Progenitor cell of endocrine pancreas (in vitro differentiated cells): ENCODE measurements at regions not wholly inside any gene's neighbourhood (a gene's known extent, or its start where the extent isn't known, plus 50 kb on each side); places are given as distances from the start of the nearest gene placed in this dataset.

Source experiments
- DNase-seq: peaks from one replicate; pipeline ENCODE4 v3.0.0; 2021; ENCODE audit warnings: low spot score; ENCODE audit not compliant: unreplicated experiment
- H3K27ac Mint-ChIP-seq: 2 replicates; pipeline ENCODE4 v1.8.0; 2021; ENCODE audit warnings: mild to moderate bottlenecking, moderate library complexity, mixed read lengths
- H3K27me3 Mint-ChIP-seq: 2 replicates; pipeline ENCODE4 v1.8.0; 2021; ENCODE audit warnings: mixed read lengths
- H3K36me3 Mint-ChIP-seq: 2 replicates; pipeline ENCODE4 v1.8.0; 2022; ENCODE audit warnings: mixed read lengths; ENCODE audit not compliant: insufficient read depth
- H3K4me1 Mint-ChIP-seq: 2 replicates; pipeline ENCODE4 v1.8.0; 2021; ENCODE audit warnings: low read depth, mixed read lengths
- H3K4me3 Mint-ChIP-seq: 2 replicates; pipeline ENCODE4 v1.8.0; 2021; ENCODE audit warnings: low read depth, mild to moderate bottlenecking, moderate library complexity, mixed read lengths
- H3K9me3 Mint-ChIP-seq: 2 replicates; pipeline ENCODE4 v1.8.0; 2021; ENCODE audit warnings: low read depth, mixed read lengths
- TF ChIP-seq, protein P1 (sequence below): fragments of 200-600 bp; sonication (generic); IDR thresholded peaks from one replicate; pipeline ENCODE4 v1.5.0; 2021; ENCODE audit warnings: antibody characterized with exemption, mild to moderate bottlenecking; ENCODE audit not compliant: unreplicated experiment

- Mint-ChIP-seq H3K4me3 (no peak overlapping the region), H3K27ac (no peak overlapping the region), H3K27me3 (no peaks in the 10 kb centered on the region), H3K4me1 (no peaks in the 10 kb centered on the region), H3K9me3 (no peaks in the 10 kb centered on the region), H3K36me3 (no peaks in the 10 kb centered on the region)
- TF ChIP-seq, protein P1, sequence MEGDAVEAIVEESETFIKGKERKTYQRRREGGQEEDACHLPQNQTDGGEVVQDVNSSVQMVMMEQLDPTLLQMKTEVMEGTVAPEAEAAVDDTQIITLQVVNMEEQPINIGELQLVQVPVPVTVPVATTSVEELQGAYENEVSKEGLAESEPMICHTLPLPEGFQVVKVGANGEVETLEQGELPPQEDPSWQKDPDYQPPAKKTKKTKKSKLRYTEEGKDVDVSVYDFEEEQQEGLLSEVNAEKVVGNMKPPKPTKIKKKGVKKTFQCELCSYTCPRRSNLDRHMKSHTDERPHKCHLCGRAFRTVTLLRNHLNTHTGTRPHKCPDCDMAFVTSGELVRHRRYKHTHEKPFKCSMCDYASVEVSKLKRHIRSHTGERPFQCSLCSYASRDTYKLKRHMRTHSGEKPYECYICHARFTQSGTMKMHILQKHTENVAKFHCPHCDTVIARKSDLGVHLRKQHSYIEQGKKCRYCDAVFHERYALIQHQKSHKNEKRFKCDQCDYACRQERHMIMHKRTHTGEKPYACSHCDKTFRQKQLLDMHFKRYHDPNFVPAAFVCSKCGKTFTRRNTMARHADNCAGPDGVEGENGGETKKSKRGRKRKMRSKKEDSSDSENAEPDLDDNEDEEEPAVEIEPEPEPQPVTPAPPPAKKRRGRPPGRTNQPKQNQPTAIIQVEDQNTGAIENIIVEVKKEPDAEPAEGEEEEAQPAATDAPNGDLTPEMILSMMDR, result no peak
- DNase-seq, result no peak
Observed at GRCh38 chr5:57382655-57383054, 100.0 kb downstream of the ACTBL2 start.

GRCh38 chr5:57370376-57370775 is 112.2 kb downstream of the ACTBL2 start:
- peaks cover 3% of the 10 kb centered on the region for H3K27me3 Mint-ChIP-seq
- no peak overlapping the region for H3K27ac Mint-ChIP-seq
- DNase-seq, result no peak
- TF ChIP-seq, protein P1, result no peak
- no peak overlapping the region for H3K4me3 Mint-ChIP-seq
- no peaks in the 10 kb centered on the region for H3K4me1 Mint-ChIP-seq
- peaks cover 6% of the 10 kb centered on the region for H3K9me3 Mint-ChIP-seq
- no peaks in the 10 kb centered on the region for H3K36me3 Mint-ChIP-seq

DNA sequence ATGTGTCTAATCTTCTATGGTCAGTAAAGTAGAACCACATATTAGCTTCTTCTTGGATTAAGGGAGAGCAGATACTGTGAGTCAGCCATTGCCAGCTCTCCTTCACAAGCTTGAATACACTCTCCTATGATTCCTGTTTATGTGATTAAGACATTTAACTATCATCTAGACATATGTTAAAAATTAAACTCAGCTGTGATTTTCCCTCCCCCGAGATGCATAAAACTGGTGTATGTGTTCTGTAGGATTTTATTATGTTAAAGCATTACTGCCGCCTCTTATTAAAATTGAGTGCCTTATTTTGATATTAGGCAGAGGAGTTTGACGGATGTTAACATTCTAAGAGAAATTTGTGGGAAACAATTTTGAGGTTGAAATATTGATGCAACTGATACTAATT is 114.6 kb downstream of the ACTBL2 start:
- TF ChIP-seq, protein P1, result no peak
- H3K36me3 Mint-ChIP-seq, result no peaks in the 10 kb centered on the region
- H3K4me1 Mint-ChIP-seq, result peaks cover 2% of the 10 kb centered on the region
- peaks cover 6% of the 10 kb centered on the region for H3K9me3 Mint-ChIP-seq
- H3K27me3 Mint-ChIP-seq, result peaks cover 3% of the 10 kb centered on the region
- H3K27ac Mint-ChIP-seq, result no peak overlapping the region
- no peak for DNase-seq
- H3K4me3 Mint-ChIP-seq, result no peak overlapping the region

- Mint-ChIP-seq H3K36me3 (no peaks in the 10 kb centered on the region), H3K27ac (no peak overlapping the region), H3K27me3 (peaks cover 3% of the 10 kb centered on the region), H3K4me1 (peaks cover 2% of the 10 kb centered on the region), H3K9me3 (peaks cover 2% of the 10 kb centered on the region), H3K4me3 (no peak overlapping the region)
- no peak for DNase-seq
- TF ChIP-seq, protein P1, result no peak
Observed at GRCh38 chr5:57366744-57367143, 115.9 kb downstream of the ACTBL2 start.

DNA sequence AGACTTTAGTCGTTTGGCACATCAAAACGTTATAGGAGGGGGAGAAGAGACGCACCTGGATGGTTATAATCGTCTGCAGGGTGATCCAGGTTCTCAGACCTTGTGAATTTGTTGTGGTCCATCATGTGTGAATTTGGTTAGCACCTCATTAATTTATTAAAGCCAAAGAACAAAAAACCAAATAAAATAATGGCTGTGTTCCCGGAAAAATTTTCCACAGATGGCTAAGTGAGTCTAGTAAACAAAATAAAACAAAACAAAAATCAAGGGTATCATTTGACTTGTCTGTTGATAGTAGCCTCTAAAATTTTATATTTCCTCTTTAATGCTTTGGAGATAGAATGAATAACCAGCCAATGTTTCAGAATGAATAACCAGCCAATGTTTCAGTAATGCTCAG is 119.7 kb downstream of the ACTBL2 start:
- Mint-ChIP-seq H3K4me1 (peaks cover 2% of the 10 kb centered on the region), H3K27ac (no peak overlapping the region), H3K36me3 (no peaks in the 10 kb centered on the region), H3K4me3 (no peak overlapping the region), H3K27me3 (no peaks in the 10 kb centered on the region), H3K9me3 (no peaks in the 10 kb centered on the region)
- DNase-seq, result no peak
- TF ChIP-seq, protein P1, result no peak
